HG03159 (cell line): ENCODE measurements at regions not wholly inside any gene's neighbourhood (a gene's known extent, or its start where the extent isn't known, plus 50 kb on each side); places are given as distances from the start of the nearest gene placed in this dataset.

Source experiments
- ATAC-seq: cut with Tn5 transposase; IDR thresholded peaks from one replicate; pipeline ENCODE4 v1.9.1; 2021; ENCODE audit warnings: mild to moderate bottlenecking, moderate library complexity; ENCODE audit not compliant: unreplicated experiment

DNA sequence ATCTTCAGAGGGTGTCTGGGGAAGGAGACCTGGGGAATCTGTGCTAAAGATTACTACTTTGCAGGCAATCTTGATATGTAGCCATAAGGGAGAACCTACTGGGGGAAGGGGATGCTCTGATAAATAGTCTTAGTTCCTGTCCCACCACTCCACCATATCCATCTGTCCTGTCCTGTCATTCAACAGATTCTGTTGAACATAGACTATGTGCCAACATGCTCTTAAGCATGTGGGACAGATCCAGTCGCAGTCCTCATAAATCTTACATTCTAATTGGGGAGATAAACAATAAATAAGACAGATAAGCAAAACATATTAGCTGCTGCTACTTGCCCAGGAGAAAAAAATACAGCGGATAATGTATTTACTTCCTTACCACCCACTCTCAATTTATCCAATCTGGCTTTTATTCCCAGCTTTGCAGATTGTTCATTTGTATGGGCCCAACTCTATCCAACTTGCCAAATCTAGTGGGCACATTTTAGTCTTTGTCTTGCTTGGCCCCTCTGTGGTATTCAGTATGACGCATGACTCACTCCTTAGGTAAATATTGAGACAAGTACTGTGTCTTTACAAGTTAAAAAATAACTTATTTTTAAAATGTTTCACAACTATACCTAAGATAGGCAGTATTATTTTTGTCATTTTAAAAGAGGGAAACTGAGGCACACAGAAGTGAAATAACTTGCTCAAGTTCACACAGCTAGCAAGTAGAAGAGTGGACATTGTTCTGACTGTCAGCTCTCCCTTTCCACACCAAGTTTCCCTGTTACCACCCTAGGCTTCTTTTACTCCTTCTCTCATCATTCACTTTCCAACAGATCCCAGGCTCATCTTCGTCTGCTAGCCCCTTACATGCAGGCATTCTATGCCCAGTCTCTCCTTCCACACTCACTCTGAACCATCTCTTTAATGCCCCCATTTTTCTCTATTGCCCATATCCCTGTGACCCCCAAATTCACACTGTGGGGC, 133.6 kb upstream of the SESN3 start:
- no peak for ATAC-seq

DNA sequence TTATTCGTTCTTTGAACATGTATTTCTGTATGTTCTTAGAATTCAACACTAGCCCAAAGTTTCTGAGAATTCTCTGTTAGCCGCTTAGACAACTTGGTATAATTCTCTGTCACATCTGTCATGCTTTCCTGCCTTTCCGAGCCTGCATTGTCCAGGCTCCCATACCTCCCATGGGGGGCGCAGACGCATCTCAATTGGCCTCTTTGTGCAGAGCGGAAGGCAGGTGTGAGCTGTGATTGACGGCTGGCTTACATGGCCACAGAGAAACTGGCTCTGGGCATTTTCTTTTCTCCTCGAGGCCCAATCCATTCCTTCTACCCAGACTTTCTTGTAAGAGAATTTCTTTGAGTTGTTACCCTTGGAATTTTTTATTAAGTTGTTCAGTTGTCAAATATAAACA, 132.7 kb upstream of the SESN3 start:
- ATAC-seq, result no peak

DNA sequence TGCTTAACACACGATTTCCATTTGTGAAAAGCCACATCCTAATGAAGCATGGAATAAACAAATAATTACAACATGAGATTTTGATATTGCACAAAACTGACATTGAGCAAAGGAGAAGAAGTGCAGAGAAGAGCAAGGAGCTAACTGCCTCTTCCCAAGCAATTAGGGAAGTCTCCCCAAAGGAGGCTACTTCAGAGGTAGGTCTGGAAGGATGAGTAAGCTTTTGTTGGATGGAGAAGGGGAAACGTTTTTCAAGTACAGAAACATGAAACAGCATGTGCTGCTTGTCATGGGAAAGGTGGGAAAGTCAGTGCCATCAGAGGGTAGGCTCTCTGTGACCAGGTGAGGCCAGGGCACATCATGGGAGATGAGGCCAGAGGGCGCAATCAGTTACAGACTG, 132.2 kb upstream of the SESN3 start:
- ATAC-seq, result no peak

DNA sequence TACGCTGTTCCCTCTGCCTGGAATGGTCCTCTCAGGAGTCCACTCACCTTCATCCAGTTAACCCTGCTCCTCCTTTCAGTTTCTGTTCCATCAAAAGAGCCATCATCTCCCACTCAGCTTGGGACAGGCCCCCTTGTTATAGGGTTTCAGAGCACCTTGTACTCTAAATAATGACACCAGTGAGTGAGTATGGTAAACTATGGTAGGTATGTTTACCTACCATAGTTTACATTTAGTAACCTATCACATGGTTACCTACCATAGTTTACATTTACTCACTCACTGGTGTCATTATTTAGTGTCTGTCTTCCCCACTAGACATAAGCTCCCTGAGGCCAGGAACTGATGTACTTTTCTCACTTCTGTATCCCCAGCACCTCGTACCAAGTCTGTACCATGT, 130.2 kb upstream of the SESN3 start:
- no peak for ATAC-seq

DNA sequence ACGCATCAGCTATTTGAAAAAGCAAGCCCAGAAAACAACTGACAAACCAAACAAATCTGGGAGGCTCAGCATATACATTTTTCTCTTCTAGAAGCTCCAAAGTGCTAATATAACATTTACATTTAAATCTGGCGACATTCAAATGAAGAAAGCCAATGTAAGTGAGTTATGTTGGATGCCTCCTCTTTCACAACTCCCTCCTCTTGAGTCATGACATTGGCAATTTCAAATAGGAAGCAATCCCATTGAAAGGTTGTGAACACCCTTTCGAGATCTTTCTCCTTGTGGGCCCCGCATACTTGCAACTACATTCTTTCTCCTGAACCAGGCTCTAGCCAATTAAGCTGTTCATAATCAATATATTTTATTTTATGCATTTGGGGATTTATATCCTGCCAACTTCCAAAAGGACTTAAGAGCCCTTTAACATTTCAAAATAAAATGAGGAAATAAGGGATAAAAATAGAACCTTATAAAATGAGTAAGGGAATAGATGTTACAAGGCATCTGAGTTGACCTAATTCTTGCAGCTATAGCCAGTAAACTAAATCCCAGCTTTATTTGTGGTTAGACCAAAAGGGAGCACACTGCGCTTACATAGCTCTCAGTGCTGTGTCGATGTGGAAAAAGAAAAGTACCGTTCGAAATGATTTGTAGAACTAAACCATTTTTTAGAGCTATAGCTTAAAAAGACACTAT, 129.5 kb upstream of the SESN3 start:
- no peak for ATAC-seq

DNA sequence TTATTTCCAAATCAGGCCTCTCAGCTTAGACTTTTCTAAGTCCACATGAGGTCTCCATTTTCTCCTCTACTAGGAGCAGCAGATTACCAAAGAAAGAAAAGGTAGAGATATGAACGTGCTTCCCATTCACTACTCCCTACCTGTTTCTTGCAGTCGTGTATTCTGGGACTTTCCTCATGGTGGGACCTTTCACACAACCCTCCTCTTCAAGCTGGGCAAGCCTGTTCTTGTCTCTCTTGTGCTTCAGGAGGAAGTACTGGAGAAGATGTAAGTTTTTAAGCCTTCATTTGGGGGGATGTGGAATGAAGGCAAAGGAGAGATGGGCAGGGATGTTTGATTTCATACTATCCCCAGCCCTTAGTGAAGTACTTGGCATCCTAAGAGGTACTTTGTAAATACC, 128.8 kb upstream of the SESN3 start:
- no peak for ATAC-seq

DNA sequence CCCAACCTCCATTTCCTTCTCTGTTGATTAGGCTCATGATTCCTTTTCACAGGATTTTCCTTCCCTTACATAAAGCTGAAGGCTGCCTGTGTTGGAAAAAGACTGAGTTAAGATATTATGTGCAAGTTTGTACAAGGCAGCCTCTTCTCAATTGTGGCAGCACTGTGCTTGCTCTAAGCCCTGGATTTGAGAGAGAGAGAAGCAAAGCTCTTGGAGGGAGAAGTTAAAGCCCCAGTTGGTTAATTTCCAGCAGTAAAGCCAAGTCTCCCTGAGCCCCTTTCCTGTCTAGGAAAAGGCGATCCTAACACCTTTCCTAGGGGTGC, 128.3 kb upstream of the SESN3 start:
- ATAC-seq, result no peak

DNA sequence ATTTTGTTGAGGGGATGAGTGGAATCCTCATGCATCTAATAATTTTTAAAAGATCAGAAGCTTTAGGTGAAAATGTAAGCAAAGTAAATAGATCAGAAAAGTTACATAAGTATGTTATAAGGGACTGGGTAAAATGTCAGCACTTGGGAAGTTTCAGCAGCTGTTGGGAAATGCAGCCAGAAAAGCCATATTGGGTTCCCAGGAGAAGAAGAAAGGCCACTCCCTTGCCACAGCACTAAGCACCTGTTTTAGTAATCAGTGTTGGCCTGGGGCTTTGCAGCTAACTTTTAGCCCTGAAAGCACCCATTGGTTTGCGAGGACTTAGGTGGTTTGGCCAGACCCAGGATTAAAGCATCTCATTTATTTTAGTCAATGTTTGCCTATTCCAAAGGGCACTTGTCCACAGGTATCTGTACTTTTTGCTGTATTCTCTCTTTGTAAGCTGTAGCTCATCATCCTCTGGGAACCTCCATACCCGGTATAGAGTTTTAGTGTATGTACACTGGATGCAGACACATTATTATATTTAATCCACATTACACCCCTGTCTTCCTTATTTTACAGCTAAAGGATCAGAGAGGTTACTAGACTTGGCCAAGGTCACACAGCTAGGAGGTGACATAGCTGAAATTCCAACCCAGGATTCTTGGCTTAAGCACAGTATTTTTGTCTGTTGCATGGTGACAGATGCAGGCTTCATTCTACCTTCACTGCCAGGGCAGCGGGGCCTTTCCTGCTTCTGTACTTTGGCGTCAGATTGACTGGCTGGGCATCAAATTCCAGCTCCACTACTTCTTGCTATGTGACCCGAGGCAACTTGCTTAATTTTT, 127.7 kb upstream of the SESN3 start:
- no peak for ATAC-seq

DNA sequence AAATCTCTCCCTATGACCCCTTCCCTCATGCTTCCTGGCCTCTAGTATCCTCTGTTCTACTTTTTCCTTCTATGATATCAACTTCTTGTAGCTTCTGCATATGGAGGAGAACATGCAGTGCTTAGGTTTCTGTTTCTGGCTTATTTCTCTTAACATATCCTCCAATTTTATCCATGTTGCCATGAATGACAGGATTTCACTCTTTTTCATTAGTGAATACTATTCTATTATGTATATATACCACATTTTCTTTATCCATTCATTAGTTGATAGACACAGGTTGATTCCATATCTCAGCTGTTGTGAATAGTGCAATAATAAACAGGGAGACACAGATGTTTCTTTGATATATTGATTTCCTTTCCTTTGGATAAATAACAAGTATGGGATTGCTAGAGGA, 123.3 kb upstream of the SESN3 start:
- no peak for ATAC-seq

DNA sequence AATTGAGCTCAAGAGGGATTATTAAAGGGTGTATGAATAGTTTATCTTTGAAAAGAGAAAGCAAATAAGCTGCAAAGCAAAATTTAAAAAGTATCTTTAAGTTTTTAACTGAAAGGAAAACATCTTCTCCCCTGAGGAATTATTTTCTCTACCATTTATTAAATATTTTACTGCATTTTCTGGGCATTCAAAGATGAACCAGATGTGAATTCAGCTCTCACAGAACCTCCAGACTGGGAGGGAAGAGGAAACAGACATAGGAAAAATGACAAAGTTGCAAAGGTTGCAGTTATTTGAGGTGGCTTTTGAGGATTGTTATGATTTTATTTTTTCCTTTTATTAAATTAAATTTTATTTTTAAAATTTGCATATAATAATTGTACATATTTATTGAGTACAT, 122.7 kb upstream of the SESN3 start:
- no peak for ATAC-seq

DNA sequence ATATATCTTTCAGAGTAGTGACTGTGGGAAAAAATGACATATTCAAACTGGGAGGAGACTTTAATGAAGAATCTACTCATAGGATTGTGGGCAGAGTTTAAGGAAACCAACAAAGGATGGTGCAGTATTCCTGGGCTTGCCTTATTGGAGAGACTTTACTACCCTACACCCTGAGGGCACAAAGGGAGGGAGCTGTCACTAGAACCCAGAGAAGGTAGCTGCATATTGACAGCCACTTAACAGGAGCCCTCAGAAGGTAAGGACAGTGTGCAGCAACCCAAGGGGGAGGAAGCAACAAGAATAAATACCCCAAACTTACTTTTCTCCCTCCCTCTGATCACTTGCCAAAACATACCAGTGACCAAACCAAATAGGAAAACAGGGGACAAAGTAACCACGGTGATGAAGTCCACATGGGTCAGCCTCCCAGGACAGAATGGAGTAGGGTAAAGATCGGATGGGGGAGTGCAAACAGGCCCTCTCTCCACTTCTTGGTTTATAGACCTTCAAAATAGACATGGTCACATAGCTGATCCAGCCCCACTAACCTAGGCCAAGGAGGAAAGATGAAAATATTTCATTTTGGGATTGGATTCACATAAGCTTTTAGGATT, 121.8 kb upstream of the SESN3 start:
- no peak for ATAC-seq

DNA sequence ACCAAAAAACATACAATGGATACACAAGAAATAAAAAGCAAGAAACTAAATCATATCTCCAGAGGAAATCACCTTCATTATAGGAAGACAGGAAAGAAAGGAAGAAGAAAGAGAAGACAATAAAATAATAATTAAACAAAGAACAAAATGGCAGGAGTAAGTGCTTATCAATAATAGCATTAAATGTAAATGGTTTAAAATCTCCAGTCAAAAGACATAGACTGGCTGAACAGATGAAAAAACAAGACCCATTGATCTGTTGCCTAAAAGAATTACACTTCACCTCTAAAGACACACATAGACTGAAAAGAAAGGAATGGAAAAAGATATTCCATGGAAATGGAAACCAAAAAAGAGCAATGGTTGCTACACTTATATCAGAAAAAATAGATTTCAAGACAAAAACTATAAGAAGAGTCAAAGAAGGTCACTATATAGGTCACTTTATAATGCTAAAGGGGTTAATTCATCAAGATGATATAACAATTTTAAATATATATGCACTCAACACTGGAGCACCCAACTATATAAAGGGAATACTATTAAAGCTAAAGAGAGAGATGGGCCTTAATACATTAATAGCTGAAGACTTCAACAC, 118.4 kb upstream of the SESN3 start:
- ATAC-seq, result no peak

DNA sequence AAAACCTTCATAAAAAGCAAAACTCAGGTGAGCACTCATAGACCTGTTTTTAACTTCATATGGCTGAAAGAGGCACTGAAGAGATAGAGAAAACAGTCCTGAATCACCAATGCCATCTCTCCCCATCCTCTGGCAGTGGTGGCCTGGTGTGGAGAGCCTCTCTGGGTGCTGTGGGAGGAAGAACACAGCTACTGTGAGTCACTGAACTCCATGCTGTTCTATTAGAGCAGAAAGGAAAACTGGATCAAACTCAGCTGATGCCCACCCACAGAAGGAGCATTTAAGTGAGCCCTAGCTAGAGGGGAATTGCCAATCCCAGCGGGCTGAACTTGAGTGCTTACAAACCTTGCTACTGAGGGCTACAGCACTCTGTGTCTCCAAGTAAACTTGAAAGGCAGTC, 115.3 kb upstream of the SESN3 start:
- ATAC-seq, result no peak

DNA sequence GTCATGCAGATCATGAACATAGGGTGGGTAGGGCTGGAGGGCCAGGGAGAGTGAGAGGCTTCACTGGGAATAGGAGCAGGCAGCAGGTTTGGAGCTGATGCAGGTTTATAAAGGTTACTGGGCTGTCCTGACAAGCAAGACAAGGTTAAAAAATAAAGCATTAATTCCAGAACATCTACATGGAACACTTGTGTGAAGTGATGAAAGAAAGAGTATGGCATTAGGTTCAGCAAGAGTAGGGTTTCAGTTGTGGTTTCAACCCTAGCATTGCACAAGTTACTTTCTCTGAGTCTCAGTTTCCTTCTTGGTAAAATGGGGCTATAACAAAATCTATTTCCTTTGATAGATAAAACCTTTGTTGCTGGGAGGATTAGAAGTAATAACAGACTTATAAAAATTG, 114.6 kb upstream of the SESN3 start:
- peak; percentile 85 for ATAC-seq

DNA sequence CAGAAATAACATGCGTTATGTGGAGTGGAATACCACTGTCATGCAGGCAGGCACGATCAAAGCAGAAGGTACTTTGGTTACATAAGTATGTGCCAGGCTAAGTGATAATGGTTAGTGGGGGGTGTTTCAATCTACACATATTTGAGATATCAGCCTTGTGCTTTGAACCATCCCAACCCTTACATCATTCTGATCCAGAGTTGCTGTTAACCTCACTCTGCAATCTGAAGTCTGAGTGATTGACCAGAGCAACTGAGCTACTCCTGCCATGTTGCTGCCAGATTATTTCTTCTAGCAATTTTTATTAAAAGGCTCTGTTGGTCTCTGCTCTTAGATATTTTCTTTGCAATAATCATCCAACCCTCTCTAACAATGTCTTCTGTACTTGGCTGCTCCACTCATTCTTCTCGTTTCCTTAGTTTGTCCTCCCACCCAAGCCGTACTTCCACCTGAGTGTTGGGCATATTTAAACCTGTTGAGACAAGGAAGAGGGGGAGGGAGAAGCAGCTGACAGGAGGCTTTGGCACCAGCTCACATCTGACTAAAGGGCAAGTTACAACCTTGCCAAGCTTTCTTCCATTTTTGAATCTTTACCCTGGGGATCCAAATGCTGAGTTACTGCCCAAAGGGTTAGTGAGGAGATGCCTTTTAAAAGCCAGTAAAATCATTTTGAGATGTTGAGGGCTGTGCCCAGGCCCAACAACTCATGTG, 114.1 kb upstream of the SESN3 start:
- ATAC-seq, result no peak

DNA sequence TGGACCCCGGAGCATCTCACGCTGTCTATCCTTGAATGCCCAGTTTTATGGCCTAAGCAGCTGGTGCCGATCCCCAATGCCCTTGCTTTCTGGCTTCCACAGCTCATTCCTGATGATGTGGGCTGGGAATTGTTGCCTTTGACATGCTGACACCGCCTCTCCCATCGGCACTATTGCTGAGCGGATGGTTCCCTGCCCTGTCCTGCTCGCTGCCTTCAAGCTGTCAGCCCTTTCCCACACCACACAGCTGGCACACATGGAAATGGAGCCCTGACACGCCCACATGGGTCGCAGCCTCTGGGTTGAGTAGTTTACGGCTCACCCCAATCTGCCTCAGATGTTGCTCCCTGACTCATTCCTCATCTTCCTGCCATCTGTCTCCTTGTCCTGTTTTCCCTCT, 110.2 kb upstream of the SESN3 start:
- ATAC-seq, result no peak

DNA sequence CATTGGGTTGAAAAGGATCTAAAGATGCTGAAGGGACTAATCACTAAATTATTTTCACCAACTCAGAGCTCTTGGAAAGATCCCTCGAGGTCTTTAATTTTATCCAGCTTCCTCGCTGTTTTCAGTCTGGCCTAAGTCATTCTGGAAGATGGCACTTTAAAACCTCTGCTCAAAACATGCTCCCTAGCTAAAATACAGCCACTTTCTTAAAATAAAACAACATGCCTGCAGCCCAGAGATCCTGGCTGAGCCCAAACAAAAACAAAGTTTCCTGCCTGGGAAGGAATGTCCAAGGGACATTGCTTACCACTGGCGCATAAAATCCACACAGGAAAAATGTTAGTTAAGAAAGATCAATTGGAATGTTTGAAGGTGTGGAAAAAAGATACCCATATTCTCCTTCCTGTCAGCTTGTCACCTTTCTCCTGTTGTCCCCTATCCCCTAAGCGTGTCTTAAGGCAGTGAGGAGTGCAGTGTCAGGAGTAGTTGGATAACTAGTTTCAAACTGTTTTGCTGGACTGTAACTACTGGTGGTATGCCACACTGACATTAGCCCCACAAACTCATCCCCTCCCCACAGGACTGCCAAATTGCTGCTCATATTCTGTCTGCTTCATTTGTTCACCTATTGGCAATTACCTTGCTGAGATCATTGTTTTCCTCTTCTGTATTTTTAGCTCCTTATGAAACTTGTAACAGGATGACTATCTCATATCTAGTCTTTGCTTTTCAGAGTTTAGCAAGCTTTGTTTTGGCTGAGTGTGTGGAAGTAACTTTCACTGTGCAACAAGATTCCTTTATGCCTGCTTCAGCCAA, 108.3 kb upstream of the SESN3 start:
- ATAC-seq, result peak; percentile 34

DNA sequence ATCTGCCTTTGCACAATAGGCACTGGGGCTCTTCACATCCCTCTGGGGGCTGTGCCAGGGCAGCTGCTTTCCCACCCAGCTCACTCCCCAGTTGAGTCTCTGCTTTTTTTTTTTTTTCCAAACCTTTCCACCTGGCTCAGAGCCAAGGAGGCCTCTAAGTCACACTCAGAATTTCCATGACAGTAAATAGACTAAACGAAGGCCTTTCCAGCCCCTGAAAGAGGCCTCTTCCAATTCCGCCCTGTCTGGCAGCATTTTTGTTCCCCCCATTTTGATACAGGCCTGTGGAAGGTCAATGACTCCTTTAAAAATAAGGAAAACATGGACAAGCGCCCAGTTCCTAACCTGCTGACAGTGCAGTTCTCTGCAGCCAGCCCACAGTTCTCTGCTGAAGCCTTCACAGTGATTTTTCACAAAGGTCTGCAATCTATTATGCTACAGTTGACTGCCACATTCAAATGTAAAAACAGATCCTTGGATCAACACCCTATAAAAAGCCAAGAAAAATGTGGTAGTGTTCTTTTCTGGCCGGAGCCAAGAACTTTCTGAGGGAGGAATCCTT, 107.5 kb upstream of the SESN3 start:
- ATAC-seq, result no peak

DNA sequence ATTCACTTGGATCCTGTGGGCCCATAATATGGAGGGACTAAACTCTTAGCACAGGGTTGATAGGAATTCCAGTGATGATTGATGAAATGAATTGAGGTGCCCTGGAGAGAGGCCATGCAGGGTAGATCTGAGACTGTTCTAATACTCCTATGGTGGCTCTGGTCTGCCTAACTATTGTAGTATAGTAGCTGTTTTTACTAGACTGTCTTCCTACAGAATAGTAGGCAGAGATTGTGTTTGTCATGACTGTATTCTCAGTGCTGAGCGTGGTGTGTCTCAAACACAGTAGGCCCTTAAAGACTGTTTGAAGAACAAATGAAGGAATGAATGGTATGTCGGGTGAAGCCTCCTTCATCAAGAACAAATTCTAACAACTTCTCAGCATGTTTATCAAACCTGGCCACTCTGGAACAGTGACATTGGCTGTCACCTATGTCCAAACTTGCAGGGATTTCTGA, 107.0 kb upstream of the SESN3 start:
- ATAC-seq, result peak; percentile 9
